Memory B cell (primary cell): ENCODE measurements at regions not wholly inside any gene's neighbourhood (a gene's known extent, or its start where the extent isn't known, plus 50 kb on each side); places are given as distances from the start of the nearest gene placed in this dataset.

Source experiments
- ATAC-seq: fragments of 150-1000 bp; cut with Tn5 transposase; 2 replicates; pipeline ENCODE4 v1.10.0; 2021; ENCODE audit warnings: low read depth, mild to moderate bottlenecking, moderate library complexity
- DNase-seq, 2 donors: peaks; one replicate each; pipeline ENCODE4 v3.0.0; 2022; ENCODE audit warnings: low spot score in 2 of 2
- H3K27ac Mint-ChIP-seq: one replicate; pipeline ENCODE4 v1.8.0; 2022; ENCODE audit warnings: mild to moderate bottlenecking, moderate library complexity, mixed read lengths
- H3K27me3 Mint-ChIP-seq: one replicate; pipeline ENCODE4 v1.8.0; 2022; ENCODE audit warnings: mixed read lengths
- H3K36me3 Mint-ChIP-seq: one replicate; pipeline ENCODE4 v1.8.0; 2022; ENCODE audit warnings: mild to moderate bottlenecking, mixed read lengths
- H3K4me1 Mint-ChIP-seq: one replicate; pipeline ENCODE4 v1.8.0; 2022; ENCODE audit warnings: mixed read lengths
- H3K4me3 Mint-ChIP-seq: one replicate; pipeline ENCODE4 v1.8.0; 2022; ENCODE audit warnings: mild to moderate bottlenecking, moderate library complexity, mixed read lengths
- H3K9me3 Mint-ChIP-seq: one replicate; pipeline ENCODE4 v1.8.0; 2022; ENCODE audit warnings: mixed read lengths

GRCh38 chr4:100099746-100100145 is 90.5 kb downstream of the DDIT4L start:
- H3K27ac Mint-ChIP-seq = no peak overlapping the region
- peaks cover 22% of the 10 kb centered on the region for H3K4me1 Mint-ChIP-seq
- no peak for DNase-seq
- no peak overlapping the region for H3K4me3 Mint-ChIP-seq
- ATAC-seq = no peak
- H3K27me3 Mint-ChIP-seq = no peaks in the 10 kb centered on the region
- H3K9me3 Mint-ChIP-seq = no peaks in the 10 kb centered on the region
- H3K36me3 Mint-ChIP-seq = no peaks in the 10 kb centered on the region

DNA sequence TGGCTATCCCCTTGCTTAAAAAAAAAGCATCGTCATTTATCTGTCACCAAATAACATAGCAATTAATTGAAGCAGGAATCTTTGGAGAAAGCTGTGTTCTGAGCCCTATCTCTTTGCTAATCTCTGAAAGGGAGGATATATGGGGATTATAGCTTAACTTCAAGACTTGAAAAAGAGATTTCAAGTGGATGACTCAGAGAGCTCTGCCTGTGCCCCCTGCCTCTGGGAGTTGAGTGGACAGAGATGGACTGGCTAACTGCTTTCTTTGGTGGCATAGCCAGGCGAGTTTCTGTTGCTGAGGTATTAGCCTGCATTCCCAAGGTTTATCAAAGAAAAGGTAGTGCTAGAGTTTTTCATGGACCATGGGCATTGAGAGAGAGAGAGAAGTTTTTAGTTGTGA is 91.6 kb downstream of the DDIT4L start:
- Mint-ChIP-seq H3K9me3 (no peaks in the 10 kb centered on the region), H3K27ac (no peak overlapping the region), H3K4me3 (no peak overlapping the region), H3K4me1 (peaks cover 23% of the 10 kb centered on the region), H3K36me3 (no peaks in the 10 kb centered on the region), H3K27me3 (no peaks in the 10 kb centered on the region)
- ATAC-seq (no peak), DNase-seq (no peak)

GRCh38 chr4:100098011-100098545 is 92.2 kb downstream of the DDIT4L start:
- no peak overlapping the region for H3K27ac Mint-ChIP-seq
- no peaks in the 10 kb centered on the region for H3K27me3 Mint-ChIP-seq
- H3K4me1 Mint-ChIP-seq = peaks cover 25% of the 10 kb centered on the region
- no peak for DNase-seq
- no peak for ATAC-seq
- no peaks in the 10 kb centered on the region for H3K9me3 Mint-ChIP-seq
- H3K36me3 Mint-ChIP-seq = no peaks in the 10 kb centered on the region
- no peak overlapping the region for H3K4me3 Mint-ChIP-seq

GRCh38 chr4:100095729-100096595 is 94.3 kb downstream of the DDIT4L start:
- peaks cover 16% of the 10 kb centered on the region for H3K4me1 Mint-ChIP-seq

GRCh38 chr4:100093091-100093866 is 97.0 kb downstream of the DDIT4L start:
- ATAC-seq (peak; percentile 98), DNase-seq (peak; percentile 61 to 80)
- H3K36me3 Mint-ChIP-seq = no peaks in the 10 kb centered on the region
- H3K27me3 Mint-ChIP-seq = no peaks in the 10 kb centered on the region
- peaks cover 8% of the 10 kb centered on the region for H3K4me1 Mint-ChIP-seq
- H3K4me3 Mint-ChIP-seq = no peak overlapping the region
- H3K27ac Mint-ChIP-seq = peak overlapping the region; percentile 58
- no peaks in the 10 kb centered on the region for H3K9me3 Mint-ChIP-seq

More at GRCh38 chr4:100095729-100096595, 94.3 kb downstream of the DDIT4L start:
- Mint-ChIP-seq H3K27me3 (no peaks in the 10 kb centered on the region), H3K4me3 (no peak overlapping the region), H3K27ac (no peak overlapping the region), H3K36me3 (no peaks in the 10 kb centered on the region), H3K9me3 (no peaks in the 10 kb centered on the region)
- peak; percentile 49 for ATAC-seq
- peak in 1 of 2 donors; percentile 6 for DNase-seq

- Mint-ChIP-seq H3K9me3 (no peaks in the 10 kb centered on the region), H3K36me3 (no peaks in the 10 kb centered on the region), H3K4me3 (no peak overlapping the region), H3K27ac (no peak overlapping the region), H3K27me3 (no peaks in the 10 kb centered on the region), H3K4me1 (no peaks in the 10 kb centered on the region)
- ATAC-seq = no peak
- no peak for DNase-seq
These were observed 102.5 kb downstream of the DDIT4L start for GRCh38 chr4:100087743-100088142.

GRCh38 chr4:100086766-100087431 is 103.4 kb downstream of the DDIT4L start:
- Mint-ChIP-seq H3K4me1 (no peaks in the 10 kb centered on the region), H3K9me3 (no peaks in the 10 kb centered on the region), H3K27ac (no peak overlapping the region), H3K4me3 (no peak overlapping the region), H3K36me3 (no peaks in the 10 kb centered on the region), H3K27me3 (no peaks in the 10 kb centered on the region)
- no peak for ATAC-seq
- no peak for DNase-seq

- no peaks in the 10 kb centered on the region for H3K36me3 Mint-ChIP-seq
- H3K4me1 Mint-ChIP-seq = no peaks in the 10 kb centered on the region
- ATAC-seq (no peak), DNase-seq (no peak)
- no peak overlapping the region for H3K27ac Mint-ChIP-seq
- H3K9me3 Mint-ChIP-seq = no peaks in the 10 kb centered on the region
- no peak overlapping the region for H3K4me3 Mint-ChIP-seq
- no peaks in the 10 kb centered on the region for H3K27me3 Mint-ChIP-seq
These were observed 105.4 kb downstream of the DDIT4L start for GRCh38 chr4:100084892-100085291.

DNA sequence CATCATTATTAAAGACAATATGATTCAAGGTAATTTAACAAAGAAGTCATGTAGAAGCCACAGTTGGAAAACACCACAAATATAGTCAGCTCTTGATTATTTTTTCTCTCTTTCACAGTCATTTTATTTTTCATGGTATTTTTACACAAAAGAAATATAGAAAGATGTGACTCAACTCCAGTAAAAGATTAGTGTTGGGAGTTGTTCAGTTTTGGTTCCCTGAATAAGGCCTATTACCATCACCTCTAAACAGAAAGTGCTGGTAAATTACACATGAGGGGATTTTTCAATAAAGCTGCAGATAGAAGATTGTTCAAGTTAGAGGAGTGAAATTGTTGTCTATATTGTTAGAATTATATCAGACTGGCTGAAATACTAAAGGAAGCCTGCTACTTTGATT is 107.0 kb downstream of the DDIT4L start:
- no peak overlapping the region for H3K27ac Mint-ChIP-seq
- peaks cover 2% of the 10 kb centered on the region for H3K27me3 Mint-ChIP-seq
- DNase-seq = no peak
- H3K4me1 Mint-ChIP-seq = no peaks in the 10 kb centered on the region
- no peaks in the 10 kb centered on the region for H3K36me3 Mint-ChIP-seq
- no peak overlapping the region for H3K4me3 Mint-ChIP-seq
- no peak for ATAC-seq
- no peaks in the 10 kb centered on the region for H3K9me3 Mint-ChIP-seq

DNA sequence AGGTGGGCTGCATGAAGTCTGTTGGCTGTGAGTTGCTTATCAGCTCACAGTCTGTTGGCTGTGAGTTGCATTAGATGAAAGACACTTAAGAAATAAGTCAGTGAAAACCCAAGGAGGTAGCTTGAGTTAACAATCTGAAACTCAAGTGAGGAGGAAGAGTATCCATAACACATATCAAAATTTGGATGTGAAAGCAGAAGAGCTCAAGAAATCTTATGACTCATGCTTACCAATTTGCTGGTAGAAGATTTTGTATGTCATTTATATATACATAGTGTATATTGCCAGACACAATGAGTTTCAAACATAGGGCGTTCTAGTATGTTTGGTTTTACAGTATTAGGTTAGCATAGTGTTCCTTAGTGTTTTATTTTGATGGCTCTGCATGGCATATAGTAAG is 107.4 kb downstream of the DDIT4L start:
- H3K9me3 Mint-ChIP-seq = no peaks in the 10 kb centered on the region
- no peak overlapping the region for H3K27ac Mint-ChIP-seq
- ATAC-seq (no peak), DNase-seq (no peak)
- H3K4me1 Mint-ChIP-seq = no peaks in the 10 kb centered on the region
- peaks cover 2% of the 10 kb centered on the region for H3K27me3 Mint-ChIP-seq
- no peaks in the 10 kb centered on the region for H3K36me3 Mint-ChIP-seq
- no peak overlapping the region for H3K4me3 Mint-ChIP-seq

DNA sequence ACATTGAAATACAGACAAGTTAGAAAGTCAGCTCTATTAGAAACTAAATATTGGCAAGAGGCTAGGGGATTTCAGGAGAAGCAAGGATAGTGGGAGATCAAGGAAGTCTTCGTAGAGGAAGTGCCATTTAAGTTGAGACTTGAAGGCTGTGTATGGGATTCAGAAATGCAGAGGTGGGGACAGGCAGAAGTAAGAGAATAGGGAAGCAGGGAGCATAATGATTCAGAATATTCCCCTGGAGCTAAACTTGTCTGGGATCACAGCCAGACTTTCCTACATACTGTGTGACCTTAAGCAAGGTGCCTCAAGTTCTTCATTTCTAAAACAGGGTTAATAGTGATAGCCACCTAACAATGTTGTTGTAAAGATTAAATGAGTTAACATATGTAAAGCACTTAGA is 108.8 kb downstream of the DDIT4L start:
- Mint-ChIP-seq H3K27ac (no peak overlapping the region), H3K4me3 (no peak overlapping the region), H3K4me1 (no peaks in the 10 kb centered on the region), H3K27me3 (peaks cover 2% of the 10 kb centered on the region), H3K36me3 (no peaks in the 10 kb centered on the region), H3K9me3 (no peaks in the 10 kb centered on the region)
- no peak for DNase-seq
- ATAC-seq = no peak

DNA sequence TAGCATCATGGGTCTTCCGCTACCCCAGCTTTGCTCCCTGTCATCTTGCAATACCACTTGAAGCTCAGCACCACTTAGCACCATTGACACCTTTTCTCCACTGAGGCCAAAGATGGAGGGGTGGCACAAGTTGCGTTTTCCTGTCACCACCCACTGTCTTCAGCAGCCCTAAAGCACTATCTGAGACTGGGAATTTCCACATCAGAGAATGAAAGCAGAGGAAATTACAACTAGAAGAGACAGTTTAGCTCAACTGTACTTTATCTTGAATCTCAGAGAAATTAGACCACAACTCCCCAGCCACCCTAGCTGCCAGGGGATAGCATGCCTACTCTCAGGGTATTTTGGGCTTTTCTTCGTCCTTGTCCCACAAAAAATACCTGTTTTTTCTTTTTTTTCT is 111.0 kb downstream of the DDIT4L start:
- Mint-ChIP-seq H3K4me3 (no peak overlapping the region), H3K9me3 (no peaks in the 10 kb centered on the region), H3K27me3 (peaks cover 2% of the 10 kb centered on the region), H3K27ac (no peak overlapping the region), H3K36me3 (no peaks in the 10 kb centered on the region), H3K4me1 (no peaks in the 10 kb centered on the region)
- DNase-seq (no peak), ATAC-seq (no peak)

- H3K9me3 Mint-ChIP-seq = no peaks in the 10 kb centered on the region
- no peak overlapping the region for H3K4me3 Mint-ChIP-seq
- no peak overlapping the region for H3K27ac Mint-ChIP-seq
- H3K27me3 Mint-ChIP-seq = peaks cover 2% of the 10 kb centered on the region
- H3K4me1 Mint-ChIP-seq = no peaks in the 10 kb centered on the region
- ATAC-seq (no peak), DNase-seq (no peak)
- no peaks in the 10 kb centered on the region for H3K36me3 Mint-ChIP-seq
These were observed 113.5 kb downstream of the DDIT4L start for GRCh38 chr4:100076753-100077152.
